DMS53 treated with DMSO at 0.1 percent for 48 hours (cell line): ENCODE measurements at regions not wholly inside any gene's neighbourhood (a gene's known extent, or its start where the extent isn't known, plus 50 kb on each side); places are given as distances from the start of the nearest gene placed in this dataset.
"Not testable (repeated sequence)": the region's sequence is repeated elsewhere in the genome, so short reads cannot be mapped to it uniquely, and the experiment has no call there.

Experiments used
- DNase-seq: peaks from one replicate; lab custom pipeline; 2025; ENCODE audit not compliant: unreplicated experiment; lab: John Stamatoyannopoulos, UW

DNA sequence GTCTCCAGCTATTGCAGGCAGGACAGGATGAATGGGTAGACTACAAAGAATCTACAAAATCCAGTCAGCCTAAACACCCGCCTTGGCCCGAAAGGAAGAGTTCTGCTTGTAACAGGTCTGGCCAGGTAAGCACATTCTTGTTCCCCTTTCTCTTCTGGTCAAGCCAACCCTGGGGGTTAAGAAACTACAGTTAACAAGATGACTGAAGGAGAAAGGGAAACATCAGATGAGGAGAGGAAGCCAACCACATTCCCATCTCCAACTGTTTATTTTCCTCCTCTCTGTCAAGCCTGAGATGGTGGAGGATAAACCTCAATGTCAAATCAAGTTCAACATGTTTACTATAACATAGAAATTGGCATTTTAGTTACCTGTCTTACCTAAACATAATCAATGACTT, 198.9 kb downstream of the IPMK start:
- no peak for DNase-seq

DNA sequence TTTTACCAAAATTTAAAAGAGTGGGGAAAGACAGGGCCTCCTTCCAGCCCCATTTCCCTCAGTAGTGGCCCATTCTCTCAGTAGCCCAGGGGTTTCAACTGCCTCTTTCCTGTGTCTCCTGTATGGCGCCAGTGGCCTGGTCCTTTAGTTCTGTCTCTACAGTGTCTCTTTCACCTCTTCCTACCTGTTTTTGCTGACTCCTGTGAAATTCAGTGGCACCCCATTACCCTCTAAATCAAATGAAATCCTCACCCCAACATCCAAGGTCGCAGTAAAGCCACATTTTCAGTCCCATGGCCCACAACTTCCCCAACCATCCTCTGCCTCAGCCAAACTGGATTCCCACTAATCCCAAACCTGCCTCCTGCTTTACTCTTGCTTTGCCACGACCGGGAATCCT, 200.7 kb downstream of the IPMK start:
- no peak for DNase-seq

DNA sequence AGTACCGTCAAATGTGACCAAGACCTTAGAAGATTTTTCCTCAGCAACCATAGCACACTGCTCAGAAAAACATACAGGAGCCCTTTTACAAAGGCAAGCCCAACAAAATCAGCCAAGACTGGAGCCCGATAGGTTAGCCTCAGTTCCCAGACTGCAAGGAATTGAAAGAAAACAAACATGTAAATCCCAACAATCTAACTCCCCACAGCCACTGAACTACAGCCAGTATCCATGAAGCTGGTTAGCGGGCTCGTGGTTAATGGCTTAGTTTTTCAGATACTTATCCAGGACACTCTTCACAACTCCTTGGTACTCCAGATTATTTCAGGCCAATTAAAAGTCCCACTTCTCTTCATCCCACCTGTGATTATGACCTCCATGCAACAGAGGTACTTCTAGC, 201.6 kb downstream of the IPMK start:
- DNase-seq: no peak

DNA sequence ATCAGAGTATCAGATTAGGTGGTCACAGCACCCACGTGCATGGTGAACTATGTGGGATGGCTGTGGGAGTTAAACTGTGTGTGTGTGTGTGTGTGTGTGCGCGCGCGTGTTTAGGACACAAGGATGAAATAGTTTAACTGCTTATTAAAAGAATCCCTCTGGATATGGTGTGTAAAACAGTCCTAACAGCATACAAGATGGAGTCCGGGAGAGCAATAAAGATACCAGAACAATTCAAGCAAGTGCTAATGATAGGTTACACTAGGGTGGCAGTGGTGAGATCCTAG, 202.2 kb downstream of the IPMK start:
- no peak for DNase-seq

DNA sequence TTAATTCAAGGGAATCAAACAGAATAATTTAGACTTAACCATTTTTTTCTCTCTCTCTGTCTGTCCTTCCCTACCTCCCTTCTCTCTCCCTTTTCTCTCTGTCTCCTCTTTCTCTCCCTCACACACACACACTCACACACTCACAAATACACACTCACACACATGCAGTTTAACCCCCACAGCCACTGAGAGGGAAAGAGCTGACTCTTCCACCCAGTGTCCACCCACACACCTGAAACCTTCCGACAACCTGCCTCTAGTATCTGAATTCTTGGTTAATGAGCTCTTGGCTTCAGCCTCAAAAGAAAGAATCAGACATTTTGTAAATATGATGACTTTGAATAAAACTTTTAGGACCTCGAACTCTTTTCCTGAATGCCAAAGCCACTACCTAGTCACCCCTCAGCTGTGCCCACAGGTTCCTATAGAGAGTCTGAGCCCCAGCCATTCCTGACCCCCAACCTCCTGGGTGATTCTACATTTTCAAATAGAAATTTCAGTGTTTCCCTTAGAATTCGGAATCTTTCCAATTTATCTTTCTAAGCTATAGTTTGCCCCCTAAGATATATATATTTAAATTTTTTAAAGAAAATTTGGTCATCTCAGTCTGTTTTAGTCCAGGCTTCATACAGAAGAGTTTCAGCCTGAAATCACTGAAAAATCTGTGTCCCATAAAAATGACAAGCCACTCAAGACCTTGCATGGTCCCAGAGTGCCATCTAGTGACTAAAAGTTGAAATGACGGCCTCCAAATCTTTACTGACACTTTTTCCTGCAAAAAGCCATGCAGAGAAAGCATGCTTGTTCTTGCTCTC, 202.8 kb downstream of the IPMK start:
- DNase-seq: peak; percentile 49

DNA sequence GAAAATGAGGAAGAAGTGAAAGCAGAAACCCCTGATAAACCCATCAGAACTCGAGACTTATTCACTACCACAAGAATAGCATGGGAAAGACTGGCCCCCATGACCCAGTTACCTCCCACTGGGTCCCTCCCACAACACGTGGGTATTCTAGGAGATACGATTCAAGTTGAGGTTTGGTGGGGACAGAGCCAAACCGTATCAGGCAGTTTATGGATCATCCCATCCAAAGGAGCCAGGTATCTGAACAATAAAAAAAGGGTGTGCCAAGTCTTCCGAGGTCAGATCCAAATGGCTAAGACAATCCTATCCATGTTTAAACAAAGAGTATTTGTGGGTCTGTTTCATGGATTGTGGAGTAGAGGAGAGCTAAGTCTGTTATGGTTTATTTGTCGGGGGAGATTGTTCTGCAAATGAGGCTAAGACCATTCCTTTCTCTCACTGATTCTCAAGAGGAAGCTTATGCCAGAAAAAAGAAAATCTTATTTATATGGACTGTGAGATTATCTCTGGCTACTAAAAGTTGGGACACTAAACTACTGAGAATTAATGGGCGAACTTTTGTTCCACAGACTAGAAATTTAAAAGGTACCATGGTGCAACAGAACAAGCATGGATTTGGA, 203.7 kb downstream of the IPMK start:
- no peak for DNase-seq

DNA sequence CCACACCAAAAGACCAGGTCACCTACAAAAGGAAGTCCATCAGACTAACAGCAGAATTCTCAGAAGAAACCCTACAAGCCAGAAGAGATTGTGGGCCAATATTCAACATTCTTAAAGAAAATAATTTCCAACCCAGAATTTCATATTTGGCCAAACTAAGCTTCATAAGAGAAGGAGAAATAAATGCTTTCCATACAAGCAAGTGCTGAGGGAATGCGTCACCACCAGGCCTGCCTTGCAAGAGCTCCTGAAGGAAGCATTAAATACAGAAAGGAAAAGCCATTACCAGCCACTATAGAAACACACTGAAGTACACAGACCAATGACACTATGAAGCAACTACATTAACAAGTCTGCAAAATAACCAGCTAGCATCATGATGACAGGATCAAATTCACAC, 209.0 kb downstream of the IPMK start:
- not testable (repeated sequence) for DNase-seq

DNA sequence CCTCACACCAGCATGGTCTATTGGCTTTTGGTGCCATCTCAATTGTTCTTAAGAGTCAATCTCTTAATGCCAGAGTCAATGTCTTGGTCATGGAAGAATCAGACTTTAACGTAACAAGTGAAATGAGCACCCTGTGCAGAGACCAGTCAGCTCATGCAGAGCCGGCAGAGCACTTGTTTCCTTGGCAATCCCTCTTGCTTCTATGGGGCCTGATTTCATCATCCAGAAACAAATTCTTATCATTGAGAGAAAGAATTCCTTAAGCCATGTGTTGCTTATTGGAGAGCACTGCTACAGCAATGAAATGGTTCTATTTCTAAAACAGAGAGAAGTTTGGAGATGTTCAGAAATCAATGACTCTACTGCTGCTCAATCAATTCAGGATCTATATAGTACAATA, 212.8 kb downstream of the IPMK start:
- DNase-seq: no peak

DNA sequence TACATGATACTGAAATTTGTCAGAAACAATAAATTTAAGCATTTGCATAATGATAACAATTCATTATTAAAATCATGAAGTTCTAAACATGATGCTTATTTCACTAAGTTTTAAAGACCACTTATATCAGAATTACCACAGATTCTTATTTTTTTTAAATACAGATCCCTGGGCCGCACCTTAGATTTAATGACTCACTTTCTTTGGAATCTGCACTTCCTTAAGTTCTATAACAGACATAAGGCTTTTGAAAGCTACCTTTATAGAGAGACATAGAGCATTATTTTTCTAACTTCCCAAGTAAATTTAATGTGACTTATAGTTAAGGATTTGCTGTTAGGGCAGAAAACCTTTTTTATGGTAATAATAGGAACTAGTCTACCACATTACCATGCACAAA, 214.9 kb downstream of the IPMK start:
- DNase-seq: no peak

DNA sequence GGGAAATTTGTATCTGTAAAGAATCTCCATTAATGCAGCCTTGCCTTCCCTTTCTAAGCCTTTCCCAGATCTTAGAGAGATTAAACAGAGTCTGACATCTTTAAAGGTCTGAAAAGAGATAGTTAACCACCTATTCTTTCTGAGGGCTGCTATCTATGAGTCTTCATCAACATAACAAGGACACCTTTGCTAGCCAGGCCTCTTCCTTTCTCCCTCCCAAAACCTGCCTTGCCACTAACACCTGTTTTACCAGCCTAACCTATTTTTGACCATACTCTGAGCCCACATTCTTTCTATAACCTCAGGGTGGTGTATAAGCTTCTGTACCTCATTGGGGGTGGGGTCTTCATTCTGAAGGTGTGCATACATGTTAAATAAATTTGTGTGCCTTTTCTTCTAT, 217.1 kb downstream of the IPMK start:
- no peak for DNase-seq

DNA sequence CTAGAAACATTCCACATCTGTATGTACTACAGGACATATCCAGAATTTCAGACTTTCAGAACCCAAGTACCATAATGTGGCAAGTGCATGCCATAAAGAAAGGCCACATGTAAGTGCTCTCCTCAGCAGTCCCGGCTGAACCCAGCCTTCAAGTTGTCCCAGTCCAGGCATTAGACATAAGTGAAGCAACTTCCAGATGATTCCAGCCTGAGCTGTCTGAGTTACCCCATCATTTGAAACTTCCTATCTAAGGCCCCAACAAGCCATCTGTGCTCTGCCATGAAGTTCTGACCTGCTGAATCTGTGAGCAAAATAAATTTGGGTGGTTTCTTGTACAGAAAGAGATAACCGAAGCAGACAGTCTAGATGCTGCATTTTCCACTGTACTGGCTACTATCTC, 218.8 kb downstream of the IPMK start:
- DNase-seq: no peak

DNA sequence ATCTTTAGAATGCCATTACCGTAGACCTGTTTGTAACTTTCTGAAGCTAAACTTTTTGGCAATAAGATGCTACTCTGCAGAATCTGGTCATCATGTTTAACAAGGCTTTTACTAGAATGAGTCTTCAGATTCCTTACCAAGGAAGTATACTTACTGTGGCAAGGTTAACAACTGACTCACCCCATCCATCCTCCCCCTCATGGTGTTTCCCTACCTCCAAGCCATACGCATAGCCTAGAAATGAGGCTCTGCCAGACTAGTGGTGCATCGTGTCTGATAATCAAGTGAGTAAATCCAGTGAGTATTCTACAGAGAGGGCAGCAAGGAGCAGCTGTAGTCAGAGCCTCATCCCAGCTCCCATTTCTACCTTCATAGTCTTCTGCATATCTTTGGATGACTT, 223.6 kb downstream of the IPMK start:
- DNase-seq: no peak

DNA sequence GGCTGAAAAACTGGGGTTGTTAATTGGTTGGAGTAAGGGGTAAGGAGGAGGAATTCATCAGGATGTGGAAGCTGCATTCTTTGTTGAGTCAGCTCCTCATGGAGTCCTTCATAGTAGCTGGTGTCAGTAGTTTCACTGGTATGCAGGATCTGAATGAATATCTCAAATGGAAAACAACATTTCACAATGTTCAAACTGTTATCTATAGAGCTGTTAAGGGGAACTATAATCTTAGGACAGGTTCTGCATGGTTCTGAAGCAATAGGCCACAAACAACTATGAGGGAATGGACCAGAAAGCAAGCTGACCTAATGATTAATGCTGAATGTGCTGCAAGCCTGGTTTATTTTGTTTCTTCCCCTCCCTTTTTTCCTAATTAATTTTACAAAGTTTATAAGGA, 225.8 kb downstream of the IPMK start:
- DNase-seq: no peak

DNA sequence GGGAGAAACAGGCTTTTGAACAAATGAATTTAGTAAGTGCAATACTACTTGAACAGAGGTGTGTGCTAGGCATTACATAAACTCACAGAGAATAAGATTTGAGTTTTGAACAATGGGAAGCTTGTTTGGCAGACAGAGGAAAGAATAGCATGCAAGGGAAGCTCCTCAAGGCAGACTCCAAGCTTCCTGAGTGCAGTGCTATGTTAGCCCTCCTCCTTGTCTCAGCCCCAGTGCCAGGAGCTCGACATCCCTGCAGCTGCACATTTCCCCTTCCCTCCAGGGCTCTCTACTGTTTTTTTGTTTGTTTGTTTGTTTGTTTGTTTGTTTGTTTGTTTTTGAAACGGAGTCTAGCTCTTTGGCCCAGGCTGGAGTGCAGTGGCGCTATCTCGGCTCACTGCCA, 237.5 kb downstream of the IPMK start:
- no peak for DNase-seq

DNA sequence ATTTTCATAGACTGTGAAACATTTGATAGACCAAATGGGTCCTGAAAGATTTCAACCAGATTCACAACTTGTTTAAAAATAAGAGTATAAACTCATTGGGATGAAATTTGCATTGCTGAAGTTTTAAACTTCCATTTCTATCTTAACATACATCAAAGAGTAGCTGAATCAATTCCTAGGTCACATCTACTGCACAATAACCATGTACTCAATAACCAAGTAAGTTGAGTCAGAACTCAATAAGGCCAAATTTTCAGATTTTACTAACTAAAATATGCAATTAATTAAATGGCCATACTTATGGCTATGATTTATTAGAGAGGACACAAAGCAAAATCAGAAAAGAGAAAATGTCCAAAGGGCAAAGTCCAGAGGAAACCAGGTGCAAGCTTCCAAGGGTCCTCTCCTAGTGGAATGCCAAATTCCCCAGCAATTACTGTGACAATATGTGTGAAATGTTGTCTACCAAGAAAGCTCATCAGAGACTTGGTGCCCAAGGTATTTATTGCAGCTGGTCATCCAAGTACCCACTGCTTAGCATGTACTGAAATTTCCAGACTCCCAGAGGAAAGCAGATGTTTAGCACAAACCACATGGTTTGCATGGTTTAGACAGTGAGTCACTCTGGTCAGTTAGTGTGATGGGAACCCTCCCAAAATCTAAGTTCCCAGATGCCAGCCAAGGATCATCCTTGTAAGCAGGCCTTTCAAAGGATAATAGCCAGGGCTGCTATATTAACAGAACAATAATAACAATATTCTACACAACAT, 238.9 kb downstream of the IPMK start:
- DNase-seq: peak; percentile 7

DNA sequence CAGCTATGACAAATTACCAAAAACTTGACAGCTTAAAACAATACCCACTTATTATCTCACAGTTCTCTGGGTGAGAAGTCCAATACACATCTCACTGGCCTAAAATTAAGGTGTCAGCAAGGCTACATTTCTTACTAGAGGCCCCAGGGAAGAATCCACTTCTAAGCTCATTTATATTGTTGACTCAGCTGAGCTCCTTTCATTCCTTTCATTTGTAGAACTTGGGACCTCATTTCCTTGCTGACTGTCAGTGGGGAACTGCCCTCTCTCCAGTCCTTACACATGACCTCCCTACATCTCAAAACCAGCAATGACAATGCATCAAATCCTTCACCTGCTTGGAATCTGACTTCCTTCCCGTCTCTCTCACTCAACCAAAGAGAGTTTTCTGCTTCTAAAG, 240.3 kb downstream of the IPMK start:
- DNase-seq: peak; percentile 44

DNA sequence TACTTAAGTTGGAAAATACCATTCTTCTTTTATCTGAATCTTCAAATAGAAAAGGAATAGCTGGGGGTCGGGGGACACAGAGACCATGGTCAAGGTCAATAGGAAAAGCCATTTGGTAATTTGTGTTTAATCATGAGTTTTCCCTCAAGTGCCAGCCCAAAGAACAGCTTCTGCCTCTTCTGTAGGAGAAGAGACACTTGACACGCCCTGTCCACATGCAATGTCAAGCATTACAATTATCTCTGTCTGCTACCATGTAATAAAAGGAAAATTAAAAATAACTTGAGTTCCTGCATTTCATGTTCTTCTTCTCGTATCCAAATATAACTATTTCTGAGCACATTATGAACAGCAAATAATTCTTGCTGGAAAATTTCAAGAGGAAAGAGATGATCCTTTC, 241.7 kb downstream of the IPMK start:
- DNase-seq: no peak

DNA sequence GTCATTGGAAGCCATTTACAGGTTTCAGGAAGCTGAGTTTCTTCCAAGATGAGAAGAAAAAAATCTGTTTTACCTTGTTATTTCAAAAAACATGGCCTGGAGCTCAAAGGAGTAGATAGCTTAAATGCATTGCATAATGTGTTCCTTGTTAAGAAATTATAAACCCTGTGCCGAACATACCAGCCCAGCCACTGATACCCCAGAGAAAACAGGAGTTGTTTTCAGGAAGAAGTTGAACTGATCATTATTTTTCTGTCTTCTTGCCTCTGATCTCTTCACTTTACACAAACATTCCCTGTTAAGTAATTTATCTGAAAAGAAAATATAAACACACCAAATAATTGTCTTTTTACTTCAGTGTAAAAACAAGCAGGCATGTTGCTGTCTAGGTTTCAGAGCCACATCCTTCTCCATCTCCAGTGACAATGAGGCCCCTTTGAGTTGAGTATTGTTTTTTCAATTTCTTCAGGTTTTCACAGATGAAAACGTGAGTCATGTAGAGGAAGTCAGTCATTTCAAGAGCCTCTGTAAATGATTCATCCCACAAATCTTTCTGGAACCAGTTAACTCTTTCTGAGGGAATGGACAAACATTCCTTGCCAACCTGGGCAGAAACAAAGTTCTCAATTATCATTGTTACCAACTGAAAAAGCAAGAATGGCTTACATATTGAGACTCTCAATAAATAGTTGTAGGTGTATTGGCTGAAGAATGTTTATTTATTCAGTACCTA, 244.2 kb downstream of the IPMK start:
- DNase-seq: peak; percentile 87

DNA sequence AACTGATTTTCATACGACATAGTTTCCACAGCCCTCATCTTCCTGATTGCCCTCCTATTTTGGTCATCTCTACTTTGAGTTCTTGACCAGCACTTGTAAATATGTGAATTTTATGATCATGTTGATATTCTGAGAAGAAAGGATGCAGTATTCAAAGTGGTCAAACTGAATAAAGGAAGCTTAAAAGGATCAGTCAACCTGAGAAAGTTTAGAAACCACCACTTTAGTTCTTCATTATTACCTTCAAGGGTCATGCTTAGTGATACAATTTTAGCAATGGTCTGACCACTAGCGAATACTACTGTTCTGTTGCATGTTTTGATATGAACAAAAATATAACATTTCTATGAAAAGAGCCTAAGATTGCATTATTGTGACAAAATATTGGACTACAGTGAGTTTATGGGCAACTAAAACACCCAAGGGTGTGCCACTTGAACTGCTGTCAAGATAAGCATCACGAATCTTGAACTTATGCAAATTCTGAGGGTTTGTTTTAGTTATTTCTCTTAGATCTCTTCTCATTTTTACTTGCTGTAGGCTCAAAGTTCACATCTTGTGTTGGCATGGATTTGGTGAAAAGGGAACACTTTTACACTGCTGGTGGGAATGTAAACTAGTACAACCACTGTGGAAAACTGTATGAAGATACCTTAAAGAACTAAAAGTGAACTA, 247.7 kb downstream of the IPMK start:
- no peak for DNase-seq

DNA sequence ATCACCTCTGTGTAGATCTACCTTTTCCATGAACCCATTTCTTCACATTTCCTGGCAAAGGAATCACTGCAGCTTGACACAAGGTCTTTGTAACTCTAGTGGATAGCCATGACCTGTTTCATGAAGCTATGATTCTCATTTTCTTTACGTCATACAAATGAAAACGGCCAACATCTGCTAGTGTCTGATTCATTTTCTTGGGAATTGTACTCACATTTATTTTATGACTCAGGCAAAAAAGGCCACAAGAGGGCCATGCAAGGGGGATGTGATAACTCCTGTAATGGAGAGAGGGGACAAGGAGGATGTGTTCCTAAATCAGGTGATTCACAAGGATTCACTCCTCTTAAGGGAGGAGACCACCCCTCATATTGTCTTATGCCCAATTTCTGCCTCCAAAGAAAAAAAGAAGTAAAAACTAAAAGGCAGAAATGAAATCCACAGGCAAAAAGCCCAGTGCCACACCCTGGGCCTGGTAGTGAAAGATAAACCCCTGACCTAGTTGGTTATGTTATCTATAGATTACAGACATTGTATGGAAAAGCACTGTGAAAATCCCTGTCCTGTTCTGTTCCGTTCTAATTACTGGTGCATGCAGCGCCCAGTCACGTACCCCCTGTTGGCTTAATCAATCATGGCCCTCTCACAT, 249.9 kb downstream of the IPMK start:
- no peak for DNase-seq

DNA sequence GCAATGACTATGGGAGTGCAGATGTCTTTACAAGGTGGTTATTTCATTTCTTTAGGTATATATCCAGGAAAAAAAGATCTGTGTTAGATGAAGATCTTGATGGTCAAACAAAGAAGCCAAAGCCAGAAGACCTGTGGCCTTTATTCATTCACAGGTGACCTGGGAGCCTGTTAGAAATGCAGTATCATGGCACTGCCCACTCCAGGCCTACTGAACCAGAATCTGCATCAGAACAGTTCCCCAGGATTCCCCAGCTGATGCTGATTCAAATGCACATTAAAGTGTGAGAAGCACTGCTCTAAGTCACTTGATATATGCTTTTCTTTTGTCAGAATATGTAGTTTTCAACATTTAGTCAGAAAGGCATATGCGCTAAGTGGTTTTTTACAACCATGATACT, 251.1 kb downstream of the IPMK start:
- no peak for DNase-seq
